Stimulated activated CD8-positive, alpha-beta memory T cell treated with anti-CD3 and anti-CD28 coated beads, Interleukin-7, amount 100 ng/mL, for 24 hours (primary cell): ENCODE measurements at regions not wholly inside any gene's neighbourhood (a gene's known extent, or its start where the extent isn't known, plus 50 kb on each side); places are given as distances from the start of the nearest gene placed in this dataset.
"Not testable (repeated sequence)": the region's sequence is repeated elsewhere in the genome, so short reads cannot be mapped to it uniquely, and the experiment has no call there.

Experiments used
- DNase-seq: peaks from one replicate; pipeline ENCODE4 v3.0.0-alpha.2; 2020; ENCODE audit warnings: low read depth

GRCh38 chr3:107468782-107469181 lies 54.0 kb upstream of the BBX start:
- no peak for DNase-seq

GRCh38 chr3:107470496-107470895 lies 52.3 kb upstream of the BBX start:
- DNase-seq, result not testable (repeated sequence)
